ENCODE measurements at regions not wholly inside any gene's neighbourhood (a gene's known extent, or its start where the extent isn't known, plus 50 kb on each side); places are given as distances from the start of the nearest gene placed in this dataset.

DNA sequence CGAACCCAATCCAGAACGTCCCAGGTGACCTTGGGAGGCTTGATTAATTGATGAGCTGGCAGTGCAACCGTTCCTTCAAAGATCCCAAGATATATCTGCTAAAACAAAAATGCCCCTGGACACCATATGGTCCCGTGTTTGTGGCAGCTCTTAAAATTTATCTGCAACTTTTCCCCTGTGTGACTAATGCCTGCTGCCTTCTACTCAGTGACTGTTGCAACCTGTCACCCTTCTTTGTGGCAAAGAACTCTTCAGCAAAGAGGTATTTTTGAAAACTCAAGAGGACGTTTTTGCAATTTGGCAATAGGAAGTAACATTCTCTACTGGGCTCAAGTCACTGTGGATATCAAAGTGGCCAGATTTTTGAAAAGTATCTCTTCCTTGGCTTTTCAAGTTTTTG, 75.8 kb upstream of the SOD3 start:
- no peak for DNase-seq (ENCODE audit: low spot score)

DNA sequence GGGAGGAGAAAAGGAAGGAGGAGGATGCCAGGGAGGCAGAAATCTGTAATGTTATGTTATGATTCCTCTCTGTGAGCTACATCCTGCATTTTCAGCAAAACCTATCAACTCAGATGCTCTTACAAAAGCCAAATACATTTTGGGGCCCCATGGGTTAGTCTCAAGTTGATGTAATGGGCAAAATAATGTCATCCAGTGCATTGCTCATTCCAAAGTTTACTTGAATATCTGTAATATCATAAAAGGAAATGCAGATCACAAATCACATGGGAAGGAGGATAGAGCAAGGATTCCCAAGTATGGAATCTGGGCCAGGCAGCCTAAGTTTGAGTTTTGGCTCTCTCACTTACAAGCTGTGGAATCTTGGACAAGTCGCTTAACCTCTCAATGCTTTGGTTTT, 74.9 kb upstream of the SOD3 start:
- no peak for DNase-seq (ENCODE audit: low spot score)

DNA sequence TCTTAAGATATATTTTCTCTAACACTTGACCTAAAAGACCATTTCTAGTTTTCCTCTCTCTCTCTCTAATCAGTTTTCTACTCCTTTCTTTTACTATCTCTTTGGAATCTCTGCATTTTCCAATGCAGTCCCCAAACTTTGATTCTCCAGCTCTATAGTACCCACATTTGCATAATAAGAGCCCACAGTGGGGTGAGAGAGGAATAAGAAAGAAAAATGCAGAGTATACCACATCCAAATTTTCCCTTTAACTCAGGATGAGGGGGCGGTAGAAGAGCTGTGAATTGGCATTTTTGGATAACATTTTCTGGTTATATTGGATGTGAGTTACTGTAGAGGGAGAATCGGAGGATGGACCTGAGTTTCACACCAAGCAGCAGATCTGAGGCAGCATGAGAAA, 74.4 kb upstream of the SOD3 start:
- DNase-seq (ENCODE audit: low spot score) = no peak

GRCh38 chr4:24722026-24722568, 73.3 kb upstream of the SOD3 start:
- DNase-seq (ENCODE audit: low spot score) = no peak

DNA sequence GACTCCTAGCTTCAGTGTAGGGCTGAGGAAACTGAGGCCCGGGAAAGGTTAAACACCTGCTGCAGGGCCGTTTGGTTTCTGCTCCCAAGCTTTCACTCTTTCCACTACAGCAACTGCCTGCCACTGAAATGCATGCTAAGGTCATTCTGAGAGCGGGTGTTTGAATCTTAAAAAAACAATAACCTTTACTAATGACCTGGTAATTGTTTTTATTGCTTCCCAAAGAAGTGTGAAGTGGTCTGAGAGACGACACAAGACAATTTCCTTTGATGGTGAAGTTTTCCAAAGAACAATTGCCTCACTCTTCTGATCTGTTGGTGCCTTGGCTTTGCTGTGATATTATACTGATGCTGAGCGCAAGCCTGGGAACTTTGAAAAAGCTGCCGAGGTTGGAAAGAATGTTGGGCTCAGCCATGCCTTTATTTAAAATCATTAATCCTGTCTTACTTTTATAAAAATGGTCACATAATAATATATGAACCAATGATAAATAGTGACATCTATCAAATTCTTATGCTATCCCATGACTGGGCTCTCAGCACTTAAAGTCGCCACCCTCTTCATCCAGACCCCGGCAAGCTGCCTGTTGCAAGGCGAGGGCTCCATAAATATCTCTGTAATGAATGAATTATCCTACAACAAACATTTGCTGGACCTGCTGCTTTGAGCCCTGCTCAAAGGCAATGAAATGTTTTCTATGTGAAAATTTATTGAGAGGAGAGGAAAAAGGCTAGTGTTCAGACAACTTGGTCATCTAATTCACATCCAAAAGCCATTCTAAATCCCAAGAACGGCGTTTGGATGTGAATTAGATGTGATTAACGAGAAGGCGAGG, 67.8 kb upstream of the SOD3 start:
- DNase-seq (ENCODE audit: low spot score) = no peak

DNA sequence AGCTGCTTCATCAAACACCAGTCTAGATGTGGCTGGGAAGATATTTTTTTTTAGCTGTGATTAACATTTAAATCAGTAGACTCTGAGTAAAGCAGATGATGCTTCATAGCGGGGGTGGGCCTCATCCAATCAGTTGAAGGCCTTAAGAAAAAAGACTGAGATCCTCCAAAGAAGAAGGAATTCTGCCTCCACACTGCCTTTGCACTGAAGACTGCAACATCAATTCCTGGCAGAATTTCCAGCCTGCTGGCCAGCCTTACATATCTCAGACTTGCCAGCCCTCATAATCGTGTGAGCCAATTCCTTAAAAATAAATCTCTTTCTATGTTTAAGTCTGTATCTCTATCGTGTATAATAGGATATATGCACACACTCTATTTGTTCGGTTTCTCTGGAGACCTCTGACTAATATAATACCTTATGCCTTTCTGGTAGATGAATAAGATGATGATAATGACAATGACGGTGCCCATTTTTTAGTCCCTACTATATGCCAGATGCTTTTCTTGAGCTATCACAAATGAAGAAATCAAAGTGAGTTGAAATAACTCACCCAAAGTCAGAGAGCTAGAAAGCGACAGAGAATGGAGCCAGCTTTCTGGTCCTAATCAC, 66.1 kb upstream of the SOD3 start:
- DNase-seq (ENCODE audit: low spot score) = peak; percentile 32

- peak; percentile 88 for DNase-seq (ENCODE audit: low spot score)
Measured at GRCh38 chr4:24730256-24731001, 64.9 kb upstream of the SOD3 start.

DNA sequence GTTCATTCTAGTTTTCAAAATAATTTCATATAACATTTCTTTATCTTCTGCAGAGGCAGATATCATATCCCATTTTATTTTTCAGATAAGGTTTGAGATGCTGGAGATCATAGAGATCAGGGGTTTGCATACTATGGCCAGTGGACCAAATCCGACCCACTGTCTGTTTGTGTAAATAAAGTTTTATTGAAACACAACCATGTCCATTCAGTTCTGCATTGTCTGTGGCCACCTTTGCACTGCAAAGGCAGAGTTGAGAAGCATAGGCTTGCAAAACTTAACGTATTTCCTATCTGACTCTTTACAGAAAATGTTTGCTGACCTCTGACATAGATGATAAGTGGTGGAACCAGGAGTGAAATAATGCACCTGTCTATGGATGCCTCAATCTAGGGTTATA, 63.9 kb upstream of the SOD3 start:
- DNase-seq (ENCODE audit: low spot score) = no peak

DNA sequence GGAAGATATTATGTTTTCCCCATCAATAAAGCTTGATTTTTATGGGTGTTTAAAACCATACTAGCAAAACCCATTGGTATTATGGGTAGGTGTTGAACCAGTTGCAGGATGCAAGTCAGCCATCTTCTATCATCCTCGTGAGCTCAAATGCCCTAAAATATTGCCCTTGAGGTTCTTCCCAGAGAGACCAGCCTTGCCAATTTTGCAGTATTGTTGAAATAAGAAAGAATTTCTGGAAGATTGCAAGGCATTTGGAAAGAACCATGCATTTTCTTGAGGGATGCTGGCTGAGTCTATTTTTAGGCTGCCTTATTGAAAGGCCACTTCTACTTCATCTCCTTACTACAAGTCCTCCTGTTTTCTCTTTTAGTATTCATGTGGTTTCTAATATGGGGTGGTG, 60.9 kb upstream of the SOD3 start:
- DNase-seq (ENCODE audit: low spot score) = peak; percentile 35

DNA sequence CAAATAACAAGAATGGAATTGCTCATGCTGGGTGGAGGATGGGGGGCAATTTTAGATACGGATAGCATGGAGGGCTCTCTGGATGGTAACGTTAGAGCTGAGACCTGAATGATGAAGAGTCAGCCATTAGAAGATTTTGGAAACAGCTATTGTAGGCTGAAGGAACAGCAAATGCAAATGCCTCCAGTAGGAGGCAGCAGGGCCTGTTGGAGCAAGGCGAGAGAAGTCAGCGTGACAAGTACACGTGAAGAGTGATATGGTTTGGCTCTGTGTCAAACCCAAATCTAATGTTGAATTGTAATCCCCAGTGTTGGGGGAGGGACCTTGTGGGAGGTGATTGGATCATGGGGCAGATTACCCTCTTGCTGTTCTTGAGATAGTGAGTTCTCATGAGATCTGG, 59.3 kb upstream of the SOD3 start:
- no peak for DNase-seq (ENCODE audit: low spot score)

- no peak for DNase-seq (ENCODE audit: low spot score)
Measured at GRCh38 chr4:24741910-24742309, 53.5 kb upstream of the SOD3 start.

- no peak for DNase-seq (ENCODE audit: low spot score)
Measured at GRCh38 chr4:24742335-24742734, 53.0 kb upstream of the SOD3 start.

DNA sequence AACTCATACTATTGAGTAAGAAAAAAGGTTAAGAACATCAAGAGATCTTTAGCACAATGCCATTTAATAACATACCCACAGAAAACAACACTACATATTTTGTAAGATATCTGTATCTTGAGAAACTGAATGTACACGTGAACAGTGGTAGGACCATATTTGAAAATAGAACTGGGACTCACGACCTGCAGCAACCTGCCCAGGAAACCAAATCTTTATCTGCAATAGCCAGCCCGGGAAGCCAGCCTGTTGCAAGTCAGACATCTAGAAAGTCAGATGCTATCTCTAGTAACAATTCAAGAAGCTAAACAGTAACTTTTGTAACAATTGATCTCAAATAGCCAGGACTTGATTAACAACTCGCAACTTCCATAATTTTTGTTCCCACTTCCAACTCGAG, 52.6 kb upstream of the SOD3 start:
- DNase-seq (ENCODE audit: low spot score) = no peak

- no peak for DNase-seq (ENCODE audit: low spot score)
Measured at GRCh38 chr4:24743206-24743605, 52.2 kb upstream of the SOD3 start.

GRCh38 chr4:24743927-24744326, 51.4 kb upstream of the SOD3 start:
- no peak for DNase-seq (ENCODE audit: low spot score)

- DNase-seq (ENCODE audit: low spot score) = no peak
Measured at GRCh38 chr4:24745172-24745895, 50.0 kb upstream of the SOD3 start.

All from AG08395 (cell line).